ENCODE measurements at regions not wholly inside any gene's neighbourhood (a gene's known extent, or its start where the extent isn't known, plus 50 kb on each side); places are given as distances from the start of the nearest gene placed in this dataset.

- DNase-seq: no peak
These were observed 103.8 kb downstream of the ADSS2 start for GRCh38 chr1:244347942-244348341.

- DNase-seq: no peak
These were observed 102.6 kb downstream of the ADSS2 start for GRCh38 chr1:244349103-244349531.

- no peak for DNase-seq
These were observed 102.1 kb downstream of the ADSS2 start for GRCh38 chr1:244349581-244350001.

- no peak for DNase-seq
These were observed 101.7 kb downstream of the ADSS2 start for GRCh38 chr1:244350027-244350426.

GRCh38 chr1:244352156-244352830 is 99.4 kb downstream of the ADSS2 start:
- DNase-seq: no peak

GRCh38 chr1:244353551-244354091 is 98.1 kb downstream of the ADSS2 start:
- DNase-seq: no peak

- DNase-seq: no peak
These were observed 96.9 kb downstream of the ADSS2 start for GRCh38 chr1:244354810-244355278.

- no peak for DNase-seq
These were observed 95.3 kb downstream of the ADSS2 start for GRCh38 chr1:244356376-244356775.

Measured in skin of body (tissue), 1 donor.